ENCODE measurements at regions not wholly inside any gene's neighbourhood (a gene's known extent, or its start where the extent isn't known, plus 50 kb on each side); places are given as distances from the start of the nearest gene placed in this dataset.
A peak's percentile ranks its signal among the peaks of the same experiment; 100 is the strongest.

- DNase-seq = no peak
These were observed 406.4 kb upstream of the VWC2 start for GRCh38 chr7:49367072-49367471.

- DNase-seq = no peak
These were observed 401.7 kb upstream of the VWC2 start for GRCh38 chr7:49371771-49372170.

GRCh38 chr7:49376817-49377375 is 396.5 kb upstream of the VWC2 start:
- DNase-seq = no peak

- DNase-seq = no peak
These were observed 386.6 kb upstream of the VWC2 start for GRCh38 chr7:49386792-49387191.

- no peak for DNase-seq
These were observed 383.5 kb upstream of the VWC2 start for GRCh38 chr7:49389871-49390479.

GRCh38 chr7:49396229-49396628 is 377.2 kb upstream of the VWC2 start:
- no peak for DNase-seq

GRCh38 chr7:49397750-49398149 is 375.7 kb upstream of the VWC2 start:
- DNase-seq = no peak

GRCh38 chr7:49398236-49398635 is 375.2 kb upstream of the VWC2 start:
- no peak for DNase-seq

GRCh38 chr7:49398746-49399145 is 374.7 kb upstream of the VWC2 start:
- no peak for DNase-seq

GRCh38 chr7:49400891-49401550 is 372.4 kb upstream of the VWC2 start:
- peak in 2 of 58 donors; percentile 7 to 12 for DNase-seq

- DNase-seq = no peak
These were observed 369.6 kb upstream of the VWC2 start for GRCh38 chr7:49403844-49404243.

- DNase-seq = no peak
These were observed 366.2 kb upstream of the VWC2 start for GRCh38 chr7:49407205-49407604.

GRCh38 chr7:49417034-49417433 is 356.4 kb upstream of the VWC2 start:
- no peak for DNase-seq

GRCh38 chr7:49418963-49419362 is 354.5 kb upstream of the VWC2 start:
- DNase-seq = no peak

- DNase-seq = no peak
These were observed 350.9 kb upstream of the VWC2 start for GRCh38 chr7:49422564-49422963.

- no peak for DNase-seq
These were observed 349.3 kb upstream of the VWC2 start for GRCh38 chr7:49424109-49424508.

- no peak for DNase-seq
These were observed 348.1 kb upstream of the VWC2 start for GRCh38 chr7:49425277-49425818.

- DNase-seq = no peak
These were observed 341.2 kb upstream of the VWC2 start for GRCh38 chr7:49432254-49432653.

GRCh38 chr7:49433794-49434193 is 339.6 kb upstream of the VWC2 start:
- DNase-seq = no peak

GRCh38 chr7:49434846-49435245 is 338.6 kb upstream of the VWC2 start:
- no peak for DNase-seq

- DNase-seq = no peak
These were observed 335.2 kb upstream of the VWC2 start for GRCh38 chr7:49438281-49438680.

GRCh38 chr7:49443515-49443914 is 329.9 kb upstream of the VWC2 start:
- DNase-seq = no peak

- DNase-seq = no peak
These were observed 320.0 kb upstream of the VWC2 start for GRCh38 chr7:49453486-49453885.

Data from anterior cingulate cortex (tissue), 58 donors.